ENCODE measurements at regions not wholly inside any gene's neighbourhood (a gene's known extent, or its start where the extent isn't known, plus 50 kb on each side); places are given as distances from the start of the nearest gene placed in this dataset.
"Not testable (repeated sequence)": the region's sequence is repeated elsewhere in the genome, so short reads cannot be mapped to it uniquely, and the experiment has no call there.

GRCh38 chr11:129709801-129710398, 105.7 kb upstream of the TMEM45B start:
- no peaks in the 10 kb centered on the region for H3K27me3 ChIP-seq
- DNase-seq (ENCODE audit: low spot score): no peak
- Mint-ChIP-seq H3K4me3 (no peak overlapping the region), H3K27me3 (ENCODE audit: insufficient read depth, low read depth) (peaks cover 2% of the 10 kb centered on the region), H3K36me3 (no peaks in the 10 kb centered on the region), H3K27ac (no peak overlapping the region), H3K9me3 (peaks cover 4% of the 10 kb centered on the region), H3K4me1 (no peaks in the 10 kb centered on the region)
- no peaks in the 10 kb centered on the region for H3F3A ChIP-seq (ENCODE audit: low read depth)
- TF ChIP-seq CTCF (IDR thresholded peaks at IDR 0.05) (no peak), EZH2phosphoT487 (IDR thresholded peaks at IDR 0.05) (no peak), EZH2 (IDR thresholded peaks at IDR 0.05) (no peak)
- no peak overlapping the region for H3K4me2 ChIP-seq
- H3K9ac ChIP-seq: no peak overlapping the region
- H2AFZ ChIP-seq (replicated peaks): no peak overlapping the region
- H3K36me3 ChIP-seq: no peaks in the 10 kb centered on the region
- H3K4me3 ChIP-seq: no peak overlapping the region
- H3K27ac ChIP-seq: no peak overlapping the region
- H3K9me3 ChIP-seq (ENCODE audit: low read depth): peaks cover 3% of the 10 kb centered on the region
- no peaks in the 10 kb centered on the region for H3K79me2 ChIP-seq (ENCODE audit: low read depth)
- H4K20me1 ChIP-seq (ENCODE audit: low read depth): no peaks in the 10 kb centered on the region
- H3K4me1 ChIP-seq: no peaks in the 10 kb centered on the region

GRCh38 chr11:129710423-129710822, 105.2 kb upstream of the TMEM45B start:
- Histone ChIP-seq H3K27me3 (no peaks in the 10 kb centered on the region), H3K4me1 (no peaks in the 10 kb centered on the region), H3K27ac (no peak overlapping the region), H3K79me2 (ENCODE audit: low read depth) (no peaks in the 10 kb centered on the region), H3K4me2 (no peak overlapping the region), H2AFZ (replicated peaks) (no peak overlapping the region), H4K20me1 (ENCODE audit: low read depth) (no peaks in the 10 kb centered on the region), H3K4me3 (no peak overlapping the region), H3K9ac (no peak overlapping the region), H3F3A (ENCODE audit: low read depth) (no peaks in the 10 kb centered on the region), H3K36me3 (no peaks in the 10 kb centered on the region), H3K9me3 (ENCODE audit: low read depth) (peaks cover 3% of the 10 kb centered on the region)
- H3K36me3 Mint-ChIP-seq: no peaks in the 10 kb centered on the region
- peaks cover 2% of the 10 kb centered on the region for H3K27me3 Mint-ChIP-seq (ENCODE audit: insufficient read depth, low read depth)
- H3K4me3 Mint-ChIP-seq: no peak overlapping the region
- peaks cover 4% of the 10 kb centered on the region for H3K9me3 Mint-ChIP-seq
- no peak for DNase-seq (ENCODE audit: low spot score)
- no peak overlapping the region for H3K27ac Mint-ChIP-seq
- no peaks in the 10 kb centered on the region for H3K4me1 Mint-ChIP-seq
- TF ChIP-seq EZH2phosphoT487 (IDR thresholded peaks at IDR 0.05): no peak
- TF ChIP-seq EZH2 (IDR thresholded peaks at IDR 0.05): no peak
- no peak for TF ChIP-seq CTCF (IDR thresholded peaks at IDR 0.05)

GRCh38 chr11:129711760-129712159, 103.9 kb upstream of the TMEM45B start:
- no peaks in the 10 kb centered on the region for H3K36me3 Mint-ChIP-seq
- no peak overlapping the region for H3K4me3 Mint-ChIP-seq
- no peak overlapping the region for H2AFZ ChIP-seq (replicated peaks)
- H3K9me3 ChIP-seq (ENCODE audit: low read depth): peaks cover 3% of the 10 kb centered on the region
- TF ChIP-seq EZH2 (IDR thresholded peaks at IDR 0.05) (no peak), EZH2phosphoT487 (IDR thresholded peaks at IDR 0.05) (no peak), CTCF (IDR thresholded peaks at IDR 0.05) (no peak)
- H3K27ac Mint-ChIP-seq: no peak overlapping the region
- H3K27me3 Mint-ChIP-seq (ENCODE audit: insufficient read depth, low read depth): peaks cover 5% of the 10 kb centered on the region
- H3K27me3 ChIP-seq: no peaks in the 10 kb centered on the region
- H3K4me1 Mint-ChIP-seq: no peaks in the 10 kb centered on the region
- H4K20me1 ChIP-seq (ENCODE audit: low read depth): no peaks in the 10 kb centered on the region
- H3K9ac ChIP-seq: no peak overlapping the region
- no peak overlapping the region for H3K4me2 ChIP-seq
- H3K79me2 ChIP-seq (ENCODE audit: low read depth): no peaks in the 10 kb centered on the region
- H3K36me3 ChIP-seq: no peaks in the 10 kb centered on the region
- no peak for DNase-seq (ENCODE audit: low spot score)
- H3K4me1 ChIP-seq: no peaks in the 10 kb centered on the region
- H3K27ac ChIP-seq: no peak overlapping the region
- H3F3A ChIP-seq (ENCODE audit: low read depth): no peaks in the 10 kb centered on the region
- no peak overlapping the region for H3K4me3 ChIP-seq
- H3K9me3 Mint-ChIP-seq: peaks cover 6% of the 10 kb centered on the region

- H3K27ac ChIP-seq; H3K4me1 ChIP-seq; H3K9me3 ChIP-seq (ENCODE audit: low read depth); H3K4me3 ChIP-seq; H3K9ac ChIP-seq; H3K27me3 ChIP-seq; H3K36me3 ChIP-seq; H3K79me2 ChIP-seq (ENCODE audit: low read depth); H3K4me1 Mint-ChIP-seq; H4K20me1 ChIP-seq (ENCODE audit: low read depth); H3K4me3 Mint-ChIP-seq; H3K27ac Mint-ChIP-seq; H3K36me3 Mint-ChIP-seq; H3K4me2 ChIP-seq; DNase-seq (ENCODE audit: low spot score); H2AFZ ChIP-seq (replicated peaks); H3K27me3 Mint-ChIP-seq (ENCODE audit: insufficient read depth, low read depth); H3K9me3 Mint-ChIP-seq; H3F3A ChIP-seq (ENCODE audit: low read depth): not testable (repeated sequence)
Observed at GRCh38 chr11:129712486-129713240, 103.0 kb upstream of the TMEM45B start.

Data from neural progenitor cell (in vitro differentiated cells).